Hepatocyte (in vitro differentiated cells): ENCODE measurements at regions not wholly inside any gene's neighbourhood (a gene's known extent, or its start where the extent isn't known, plus 50 kb on each side); places are given as distances from the start of the nearest gene placed in this dataset.

ENCODE experiments used
- EZH2 ChIP-seq: fragments of 200-600 bp; sonication (generic); IDR thresholded peaks from 2 replicates; pipeline ENCODE4 v1.6.1; 2016; ENCODE audit warnings: antibody characterized with exemption, mild to moderate bottlenecking, borderline replicate concordance
- TF ChIP-seq, protein P1 (sequence below): fragments of 200-600 bp; sonication (generic); IDR thresholded peaks from 2 replicates; pipeline ENCODE4 v1.5.1; 2016; ENCODE audit warnings: antibody characterized with exemption, mild to moderate bottlenecking; ENCODE audit not compliant: poor library complexity

GRCh38 chr2:15883684-15884083 lies 56.7 kb upstream of the MYCN start:
- TF ChIP-seq, protein P1, sequence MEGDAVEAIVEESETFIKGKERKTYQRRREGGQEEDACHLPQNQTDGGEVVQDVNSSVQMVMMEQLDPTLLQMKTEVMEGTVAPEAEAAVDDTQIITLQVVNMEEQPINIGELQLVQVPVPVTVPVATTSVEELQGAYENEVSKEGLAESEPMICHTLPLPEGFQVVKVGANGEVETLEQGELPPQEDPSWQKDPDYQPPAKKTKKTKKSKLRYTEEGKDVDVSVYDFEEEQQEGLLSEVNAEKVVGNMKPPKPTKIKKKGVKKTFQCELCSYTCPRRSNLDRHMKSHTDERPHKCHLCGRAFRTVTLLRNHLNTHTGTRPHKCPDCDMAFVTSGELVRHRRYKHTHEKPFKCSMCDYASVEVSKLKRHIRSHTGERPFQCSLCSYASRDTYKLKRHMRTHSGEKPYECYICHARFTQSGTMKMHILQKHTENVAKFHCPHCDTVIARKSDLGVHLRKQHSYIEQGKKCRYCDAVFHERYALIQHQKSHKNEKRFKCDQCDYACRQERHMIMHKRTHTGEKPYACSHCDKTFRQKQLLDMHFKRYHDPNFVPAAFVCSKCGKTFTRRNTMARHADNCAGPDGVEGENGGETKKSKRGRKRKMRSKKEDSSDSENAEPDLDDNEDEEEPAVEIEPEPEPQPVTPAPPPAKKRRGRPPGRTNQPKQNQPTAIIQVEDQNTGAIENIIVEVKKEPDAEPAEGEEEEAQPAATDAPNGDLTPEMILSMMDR, result no peak
- no peak for TF ChIP-seq EZH2
